ENCODE measurements at regions not wholly inside any gene's neighbourhood (a gene's known extent, or its start where the extent isn't known, plus 50 kb on each side); places are given as distances from the start of the nearest gene placed in this dataset.
"Not testable (repeated sequence)": the region's sequence is repeated elsewhere in the genome, so short reads cannot be mapped to it uniquely, and the experiment has no call there.

GRCh38 chr14:106187216-106187615 is 660.8 kb downstream of the TMEM121 start:
- no peak for DNase-seq (ENCODE audit: low read depth)
- TF ChIP-seq CTCF (IDR thresholded peaks at IDR 0.05; ENCODE audit: insufficient read depth, low read length) = no peak
- no peak overlapping the region for H3K4me3 ChIP-seq (ENCODE audit: low read depth, low read length)

- H3K4me3 ChIP-seq (ENCODE audit: low read depth, low read length); DNase-seq (ENCODE audit: low read depth): not testable (repeated sequence)
Measured at GRCh38 chr14:106192701-106193100, 666.3 kb downstream of the TMEM121 start.

- H3K4me3 ChIP-seq (ENCODE audit: low read depth, low read length); DNase-seq (ENCODE audit: low read depth): not testable (repeated sequence)
Measured at GRCh38 chr14:106196459-106196858, 670.1 kb downstream of the TMEM121 start.

- DNase-seq (ENCODE audit: low read depth); H3K4me3 ChIP-seq (ENCODE audit: low read depth, low read length): not testable (repeated sequence)
Measured at GRCh38 chr14:106197264-106197663, 670.9 kb downstream of the TMEM121 start.

- no peak for DNase-seq (ENCODE audit: low read depth)
- no peak overlapping the region for H3K4me3 ChIP-seq (ENCODE audit: low read depth, low read length)
- no peak for TF ChIP-seq CTCF (IDR thresholded peaks at IDR 0.05; ENCODE audit: insufficient read depth, low read length)
Measured at GRCh38 chr14:106199097-106199496, 672.7 kb downstream of the TMEM121 start.

- no peak overlapping the region for H3K4me3 ChIP-seq (ENCODE audit: low read depth, low read length)
- no peak for DNase-seq (ENCODE audit: low read depth)
- TF ChIP-seq CTCF (IDR thresholded peaks at IDR 0.05; ENCODE audit: insufficient read depth, low read length) = no peak
Measured at GRCh38 chr14:106200541-106201315, 674.3 kb downstream of the TMEM121 start.

- no peak for DNase-seq (ENCODE audit: low read depth)
- TF ChIP-seq CTCF (IDR thresholded peaks at IDR 0.05; ENCODE audit: insufficient read depth, low read length) = no peak
- no peak overlapping the region for H3K4me3 ChIP-seq (ENCODE audit: low read depth, low read length)
Measured at GRCh38 chr14:106201376-106201775, 675.0 kb downstream of the TMEM121 start.

- no peak for TF ChIP-seq CTCF (IDR thresholded peaks at IDR 0.05; ENCODE audit: insufficient read depth, low read length)
- DNase-seq (ENCODE audit: low read depth) = no peak
- no peak overlapping the region for H3K4me3 ChIP-seq (ENCODE audit: low read depth, low read length)
Measured at GRCh38 chr14:106203438-106203837, 677.1 kb downstream of the TMEM121 start.
